Tibial nerve (tissue), 4 donors: ENCODE measurements at regions not wholly inside any gene's neighbourhood (a gene's known extent, or its start where the extent isn't known, plus 50 kb on each side); places are given as distances from the start of the nearest gene placed in this dataset.

Experiments used
- CTCF ChIP-seq, 5 experiments: fragments of 200-600 bp in 3 of 5; fragments of 450-650 bp in 2 of 5; sonication (generic) in 3 of 5; IDR thresholded peaks; one replicate each; pipeline ENCODE4 v1.5.1; 2016 to 2019; ENCODE audit warnings: antibody characterized with exemption in 5 of 5, mild to moderate bottlenecking in 3 of 5, moderate library complexity in 2 of 5
- EP300 ChIP-seq, 2 donors: sonication (generic); formaldehyde crosslinking; IDR thresholded peaks; one replicate each; pipeline ENCODE4 v1.6.1; 2017; ENCODE audit warnings: antibody characterized with exemption in 2 of 2, mild to moderate bottlenecking in 1 of 2
- POLR2A ChIP-seq, 2 donors: fragments of 450-650 bp; IDR thresholded peaks; one replicate each; pipeline ENCODE4 v1.6.1; 2017; ENCODE audit warnings: antibody characterized with exemption in 2 of 2, mild to moderate bottlenecking in 2 of 2, moderate library complexity in 2 of 2

GRCh38 chr9:120038342-120038741 lies 541.6 kb downstream of the CDK5RAP2 start:
- no peak for TF ChIP-seq POLR2A (IDR thresholded peaks at IDR 0.05)
- TF ChIP-seq CTCF (IDR thresholded peaks at IDR 0.05) = no peak
- TF ChIP-seq EP300 (IDR thresholded peaks at IDR 0.05) = no peak
